Right lobe of liver (tissue), 4 donors: ENCODE measurements at regions not wholly inside any gene's neighbourhood (a gene's known extent, or its start where the extent isn't known, plus 50 kb on each side); places are given as distances from the start of the nearest gene placed in this dataset.

ENCODE experiments used
- CTCF ChIP-seq, 4 donors: fragments of 200-600 bp in 3 of 4; fragments of 450-650 bp in 1 of 4; IDR thresholded peaks; one replicate each; pipeline versions ENCODE4 v1.5.1 to v1.8.0; 2016 to 2022; ENCODE audit warnings: antibody characterized with exemption in 4 of 4, mild to moderate bottlenecking in 2 of 4
- POLR2A ChIP-seq: fragments of 450-650 bp; IDR thresholded peaks from one replicate; pipeline ENCODE4 v1.6.1; 2017; ENCODE audit warnings: antibody characterized with exemption, mild to moderate bottlenecking
- donor health status: DM: no; HTN: no; CAD: no.
- donor health status: DM: no; HTN: no; CAD: no.
- donor health status: DM: no; HTN: yes; CAD: no.

- TF ChIP-seq CTCF (IDR thresholded peaks at IDR 0.05) = no peak
- TF ChIP-seq POLR2A = no peak
These were observed 458.0 kb downstream of the CPS1 start for GRCh38 chr2:211014376-211014775.
